ENCODE measurements at regions not wholly inside any gene's neighbourhood (a gene's known extent, or its start where the extent isn't known, plus 50 kb on each side); places are given as distances from the start of the nearest gene placed in this dataset.

DNA sequence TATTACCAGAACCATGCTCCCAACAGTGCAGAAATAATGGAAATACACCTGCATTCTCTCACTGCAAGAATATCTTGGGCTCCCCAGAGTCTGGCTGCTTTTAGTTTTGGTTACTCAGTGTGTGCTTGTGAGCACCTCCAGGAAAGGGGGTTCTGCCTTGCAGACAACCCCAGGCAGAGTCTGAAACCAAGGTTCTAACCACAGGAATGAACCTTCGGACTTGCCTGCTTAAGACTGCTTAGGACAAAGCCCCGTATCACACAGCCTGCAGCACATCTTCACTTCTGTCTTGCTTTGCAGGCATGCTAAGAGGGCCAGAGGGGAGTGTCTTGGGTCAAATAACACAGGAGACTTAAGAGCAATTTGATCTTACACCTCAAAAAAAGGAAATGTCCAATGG lies 94.8 kb upstream of the SPATA31C2 start:
- Histone ChIP-seq H3K4me3 (ENCODE audit: low read length) (no peak overlapping the region), H3K9me3 (ENCODE audit: control insufficient read depth, low read depth, low read length) (no peaks in the 10 kb centered on the region), H3K27me3 (ENCODE audit: control insufficient read depth, insufficient read depth, low read length) (no peaks in the 10 kb centered on the region), H3K36me3 (ENCODE audit: control insufficient read depth, insufficient read depth, low read length) (no peaks in the 10 kb centered on the region), H3K27ac (ENCODE audit: low read length) (no peak overlapping the region), H3K4me1 (ENCODE audit: control insufficient read depth, insufficient read depth, low read length) (no peaks in the 10 kb centered on the region)
- no CpG with 5 or more reads among the region's 2 CpGs for WGBS (ENCODE audit: insufficient coverage, low lambda C conversion rate)
- no peak for DNase-seq

DNA sequence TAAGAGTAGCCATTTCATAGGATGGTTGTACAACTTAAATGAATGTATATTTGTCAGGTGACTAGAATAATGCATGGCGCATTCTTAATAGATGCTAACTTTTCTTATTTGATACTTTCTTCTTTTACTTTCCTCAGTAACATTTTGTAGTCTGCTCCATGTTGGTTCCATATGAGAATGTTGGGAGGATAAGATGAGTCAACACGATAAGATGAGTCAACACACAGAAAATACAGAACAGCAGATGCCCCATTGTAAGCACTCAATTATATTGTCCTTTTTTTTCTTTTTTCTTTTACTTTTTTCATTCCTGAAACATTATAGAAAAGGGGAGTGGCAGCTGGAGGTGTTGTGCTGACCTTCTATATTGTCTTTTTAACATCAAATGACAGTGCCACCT lies 92.3 kb upstream of the SPATA31C2 start:
- DNase-seq, result no peak
- Histone ChIP-seq H3K36me3 (ENCODE audit: control insufficient read depth, insufficient read depth, low read length) (no peaks in the 10 kb centered on the region), H3K9me3 (ENCODE audit: control insufficient read depth, low read depth, low read length) (no peaks in the 10 kb centered on the region), H3K27me3 (ENCODE audit: control insufficient read depth, insufficient read depth, low read length) (no peaks in the 10 kb centered on the region), H3K27ac (ENCODE audit: low read length) (no peak overlapping the region), H3K4me1 (ENCODE audit: control insufficient read depth, insufficient read depth, low read length) (no peaks in the 10 kb centered on the region), H3K4me3 (ENCODE audit: low read length) (no peak overlapping the region)
- 100% methylated on average over 1 of the region's 2 CpGs for WGBS (ENCODE audit: insufficient coverage, low lambda C conversion rate)

DNA sequence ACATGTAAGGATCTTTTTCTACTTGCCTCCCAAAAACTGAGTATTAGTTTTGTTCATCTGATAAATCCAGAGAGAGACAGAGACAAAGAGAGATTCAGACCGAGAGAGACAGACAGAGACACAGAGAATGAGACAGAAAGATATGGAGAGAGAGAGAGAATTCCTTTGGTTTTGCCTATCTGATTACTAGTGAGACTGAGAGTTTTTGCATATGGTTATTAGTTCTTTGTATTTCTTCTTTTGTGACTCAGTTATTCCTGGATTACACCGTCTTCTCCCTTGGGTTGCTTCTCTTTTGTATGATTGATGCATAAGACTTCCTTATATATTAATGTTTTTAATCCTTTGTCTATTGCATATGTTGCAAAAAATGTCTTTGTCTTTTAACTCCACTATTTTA lies 91.2 kb upstream of the SPATA31C2 start:
- Histone ChIP-seq H3K4me1 (ENCODE audit: control insufficient read depth, insufficient read depth, low read length) (no peaks in the 10 kb centered on the region), H3K27ac (ENCODE audit: low read length) (no peak overlapping the region), H3K9me3 (ENCODE audit: control insufficient read depth, low read depth, low read length) (no peaks in the 10 kb centered on the region), H3K27me3 (ENCODE audit: control insufficient read depth, insufficient read depth, low read length) (no peaks in the 10 kb centered on the region), H3K36me3 (ENCODE audit: control insufficient read depth, insufficient read depth, low read length) (no peaks in the 10 kb centered on the region), H3K4me3 (ENCODE audit: low read length) (no peak overlapping the region)
- DNase-seq, result no peak
- WGBS (ENCODE audit: insufficient coverage, low lambda C conversion rate), result 89% methylated on average over 1 of the region's 2 CpGs

DNA sequence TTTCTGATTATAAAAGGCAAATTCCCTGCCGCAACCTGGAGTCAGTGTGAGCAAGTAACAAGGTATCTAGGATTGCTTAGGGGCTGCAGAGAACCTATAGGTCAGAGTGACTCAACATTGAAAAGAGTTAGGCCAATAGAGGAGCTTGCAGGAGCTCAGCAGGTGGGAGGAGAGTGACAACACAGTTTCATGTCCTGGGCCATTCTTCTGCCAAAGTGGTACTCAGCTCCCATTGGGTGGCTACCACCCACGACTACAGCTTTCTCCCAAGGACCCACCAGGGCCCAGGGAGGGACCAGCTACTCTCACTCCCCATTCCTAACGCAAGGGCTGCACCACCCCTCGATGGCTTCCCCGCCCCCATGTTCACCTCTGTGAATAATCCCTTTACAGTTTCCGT lies 86.7 kb upstream of the SPATA31C2 start:
- Histone ChIP-seq H3K36me3 (ENCODE audit: control insufficient read depth, insufficient read depth, low read length) (no peaks in the 10 kb centered on the region), H3K4me1 (ENCODE audit: control insufficient read depth, insufficient read depth, low read length) (no peaks in the 10 kb centered on the region), H3K27ac (ENCODE audit: low read length) (no peak overlapping the region), H3K4me3 (ENCODE audit: low read length) (no peak overlapping the region), H3K9me3 (ENCODE audit: control insufficient read depth, low read depth, low read length) (no peaks in the 10 kb centered on the region), H3K27me3 (ENCODE audit: control insufficient read depth, insufficient read depth, low read length) (no peaks in the 10 kb centered on the region)
- no peak for DNase-seq
- WGBS (ENCODE audit: insufficient coverage, low lambda C conversion rate), result no CpG with 5 or more reads among the region's 6 CpGs

DNA sequence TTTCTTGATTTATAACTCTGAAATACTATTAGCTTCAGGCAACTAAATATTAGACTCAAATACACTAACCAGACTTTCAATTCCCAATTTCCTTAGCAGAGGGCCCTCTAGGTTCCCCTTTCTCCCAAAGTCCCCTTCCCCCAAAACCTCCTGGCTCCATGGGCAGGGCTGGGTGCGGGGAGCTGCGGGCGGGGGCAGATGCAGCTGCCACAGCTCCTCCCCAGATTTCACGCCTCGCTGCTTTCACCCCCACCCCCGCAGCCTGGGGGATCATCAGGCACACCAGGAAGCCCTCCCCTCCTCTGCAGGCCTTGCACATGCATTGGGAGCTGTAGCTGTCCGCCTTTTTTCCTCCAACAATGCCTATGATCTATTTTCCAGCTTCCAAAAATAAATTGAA lies 82.8 kb upstream of the SPATA31C2 start:
- Histone ChIP-seq H3K36me3 (ENCODE audit: control insufficient read depth, insufficient read depth, low read length) (no peaks in the 10 kb centered on the region), H3K27me3 (ENCODE audit: control insufficient read depth, insufficient read depth, low read length) (no peaks in the 10 kb centered on the region), H3K9me3 (ENCODE audit: control insufficient read depth, low read depth, low read length) (no peaks in the 10 kb centered on the region), H3K4me1 (ENCODE audit: control insufficient read depth, insufficient read depth, low read length) (no peaks in the 10 kb centered on the region), H3K4me3 (ENCODE audit: low read length) (no peak overlapping the region), H3K27ac (ENCODE audit: low read length) (no peak overlapping the region)
- no peak for DNase-seq
- WGBS (ENCODE audit: insufficient coverage, low lambda C conversion rate), result no CpG with 5 or more reads among the region's 7 CpGs

DNA sequence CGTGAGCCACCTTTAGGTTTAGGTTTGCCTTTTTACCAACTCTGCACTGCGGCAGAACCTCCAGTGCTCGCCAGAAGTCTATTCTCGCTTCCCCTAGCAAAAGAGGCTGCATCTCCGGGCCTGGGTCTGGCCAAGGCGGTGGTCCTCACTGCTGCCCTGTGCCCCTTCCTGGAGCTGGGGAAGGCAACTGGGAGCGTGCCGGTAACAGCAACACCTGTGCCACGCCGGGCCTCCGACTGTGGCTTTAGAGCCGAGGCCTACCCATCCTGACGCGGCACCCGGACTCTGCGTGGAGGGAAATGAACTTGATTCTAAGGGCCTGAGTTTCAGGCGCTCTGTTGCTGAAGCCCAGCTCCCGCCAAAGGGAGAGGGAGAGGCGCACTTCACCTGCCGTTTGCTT lies 82.4 kb upstream of the SPATA31C2 start:
- Histone ChIP-seq H3K4me1 (ENCODE audit: control insufficient read depth, insufficient read depth, low read length) (no peaks in the 10 kb centered on the region), H3K36me3 (ENCODE audit: control insufficient read depth, insufficient read depth, low read length) (no peaks in the 10 kb centered on the region), H3K27me3 (ENCODE audit: control insufficient read depth, insufficient read depth, low read length) (no peaks in the 10 kb centered on the region), H3K4me3 (ENCODE audit: low read length) (no peak overlapping the region), H3K27ac (ENCODE audit: low read length) (no peak overlapping the region), H3K9me3 (ENCODE audit: control insufficient read depth, low read depth, low read length) (no peaks in the 10 kb centered on the region)
- no CpG with 5 or more reads among the region's 20 CpGs for WGBS (ENCODE audit: insufficient coverage, low lambda C conversion rate)
- no peak for DNase-seq

DNA sequence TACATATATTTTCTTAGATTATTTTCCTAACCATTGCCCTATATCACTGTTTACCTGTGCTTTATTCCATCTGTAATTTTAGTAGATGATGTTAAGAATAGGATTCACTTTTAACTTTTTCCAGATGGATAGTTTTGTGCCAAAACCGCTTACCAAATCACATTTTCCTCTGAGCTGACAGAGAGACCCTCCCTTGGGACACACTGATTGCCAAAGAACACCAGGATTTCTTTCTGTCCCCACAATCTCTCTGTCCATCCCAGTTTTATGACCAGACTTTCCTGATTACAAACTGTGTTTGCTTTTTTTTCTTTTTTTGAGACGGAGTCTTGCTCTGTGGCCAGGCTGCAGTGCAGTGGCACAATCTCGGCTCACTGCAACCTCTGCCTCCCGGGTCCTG lies 81.3 kb upstream of the SPATA31C2 start:
- no CpG with 5 or more reads among the region's 4 CpGs for WGBS (ENCODE audit: insufficient coverage, low lambda C conversion rate)
- H3K4me3 ChIP-seq (ENCODE audit: low read length), result no peak overlapping the region
- H3K27ac ChIP-seq (ENCODE audit: low read length), result no peak overlapping the region
- DNase-seq, result no peak
- no peaks in the 10 kb centered on the region for H3K27me3 ChIP-seq (ENCODE audit: control insufficient read depth, insufficient read depth, low read length)
- no peaks in the 10 kb centered on the region for H3K36me3 ChIP-seq (ENCODE audit: control insufficient read depth, insufficient read depth, low read length)
- H3K9me3 ChIP-seq (ENCODE audit: control insufficient read depth, low read depth, low read length), result no peaks in the 10 kb centered on the region
- H3K4me1 ChIP-seq (ENCODE audit: control insufficient read depth, insufficient read depth, low read length), result no peaks in the 10 kb centered on the region

DNA sequence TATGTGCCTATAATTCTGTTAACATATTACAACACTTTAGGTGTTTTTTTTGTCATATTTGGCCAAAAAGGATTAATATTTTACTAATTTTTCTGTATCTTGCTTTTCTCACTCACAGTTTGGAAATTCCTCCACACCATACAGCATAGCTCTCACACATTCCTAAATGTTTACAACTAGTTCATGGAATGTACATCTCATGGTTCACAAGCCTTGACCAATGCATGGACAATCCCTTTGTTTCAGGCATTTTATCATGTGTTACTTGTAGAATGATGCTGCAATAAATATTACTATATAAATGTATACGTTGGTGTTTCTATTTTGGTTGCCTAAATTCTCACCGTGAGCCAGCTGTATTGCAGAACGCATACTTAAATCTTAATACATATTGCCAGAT lies 80.5 kb upstream of the SPATA31C2 start:
- Histone ChIP-seq H3K4me1 (ENCODE audit: control insufficient read depth, insufficient read depth, low read length) (no peaks in the 10 kb centered on the region), H3K36me3 (ENCODE audit: control insufficient read depth, insufficient read depth, low read length) (no peaks in the 10 kb centered on the region), H3K27ac (ENCODE audit: low read length) (no peak overlapping the region), H3K9me3 (ENCODE audit: control insufficient read depth, low read depth, low read length) (no peaks in the 10 kb centered on the region), H3K4me3 (ENCODE audit: low read length) (no peak overlapping the region), H3K27me3 (ENCODE audit: control insufficient read depth, insufficient read depth, low read length) (no peaks in the 10 kb centered on the region)
- DNase-seq, result no peak
- no CpG with 5 or more reads among the region's 3 CpGs for WGBS (ENCODE audit: insufficient coverage, low lambda C conversion rate)

DNA sequence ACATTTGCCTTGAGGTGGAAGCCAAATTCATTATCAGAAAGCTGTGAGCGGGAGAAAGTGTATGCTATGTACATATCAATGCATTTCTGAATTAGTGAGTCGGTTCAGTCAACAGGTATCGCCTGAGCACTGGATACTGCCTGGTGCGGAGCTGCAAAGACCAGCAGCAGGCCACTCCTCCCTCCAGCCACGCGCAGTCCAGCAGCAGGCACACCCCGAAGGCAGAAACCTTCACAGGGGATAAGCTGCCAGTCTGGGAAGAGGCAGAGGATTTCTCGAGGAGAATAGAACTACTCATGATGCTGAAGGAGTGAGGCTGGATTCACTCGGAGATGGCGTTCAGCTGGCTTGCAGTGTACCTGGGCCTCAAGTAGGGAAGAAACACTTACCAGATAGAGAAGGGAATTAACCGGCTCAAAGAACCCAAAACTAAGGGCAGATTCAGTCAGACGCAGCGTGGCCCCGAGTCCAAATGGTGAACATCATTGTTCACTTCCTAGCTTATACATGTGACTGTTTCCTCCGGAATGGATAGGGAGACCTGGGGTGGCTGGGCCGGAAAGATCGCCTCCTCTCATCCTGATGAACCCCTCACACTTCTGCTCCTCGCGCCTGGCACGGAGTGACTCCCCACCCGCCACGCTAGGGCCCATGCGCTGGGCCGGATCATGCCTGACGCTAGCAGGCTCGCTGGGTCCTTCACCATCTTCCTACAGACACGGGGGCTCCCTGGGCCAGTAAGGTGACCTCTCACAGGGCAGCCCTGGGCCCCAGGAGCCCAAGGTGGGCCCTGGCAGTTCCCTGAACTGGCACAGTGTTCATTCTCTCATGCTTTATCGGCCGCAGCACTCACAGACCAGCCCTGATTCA lies 78.1 kb upstream of the SPATA31C2 start:
- Histone ChIP-seq H3K4me3 (ENCODE audit: low read length) (no peak overlapping the region), H3K9me3 (ENCODE audit: control insufficient read depth, low read depth, low read length) (no peaks in the 10 kb centered on the region), H3K4me1 (ENCODE audit: control insufficient read depth, insufficient read depth, low read length) (no peaks in the 10 kb centered on the region), H3K36me3 (ENCODE audit: control insufficient read depth, insufficient read depth, low read length) (no peaks in the 10 kb centered on the region), H3K27me3 (ENCODE audit: control insufficient read depth, insufficient read depth, low read length) (no peaks in the 10 kb centered on the region), H3K27ac (ENCODE audit: low read length) (no peak overlapping the region)
- DNase-seq, result no peak
- WGBS (ENCODE audit: insufficient coverage, low lambda C conversion rate), result 83% methylated on average over 1 of the region's 29 CpGs

DNA sequence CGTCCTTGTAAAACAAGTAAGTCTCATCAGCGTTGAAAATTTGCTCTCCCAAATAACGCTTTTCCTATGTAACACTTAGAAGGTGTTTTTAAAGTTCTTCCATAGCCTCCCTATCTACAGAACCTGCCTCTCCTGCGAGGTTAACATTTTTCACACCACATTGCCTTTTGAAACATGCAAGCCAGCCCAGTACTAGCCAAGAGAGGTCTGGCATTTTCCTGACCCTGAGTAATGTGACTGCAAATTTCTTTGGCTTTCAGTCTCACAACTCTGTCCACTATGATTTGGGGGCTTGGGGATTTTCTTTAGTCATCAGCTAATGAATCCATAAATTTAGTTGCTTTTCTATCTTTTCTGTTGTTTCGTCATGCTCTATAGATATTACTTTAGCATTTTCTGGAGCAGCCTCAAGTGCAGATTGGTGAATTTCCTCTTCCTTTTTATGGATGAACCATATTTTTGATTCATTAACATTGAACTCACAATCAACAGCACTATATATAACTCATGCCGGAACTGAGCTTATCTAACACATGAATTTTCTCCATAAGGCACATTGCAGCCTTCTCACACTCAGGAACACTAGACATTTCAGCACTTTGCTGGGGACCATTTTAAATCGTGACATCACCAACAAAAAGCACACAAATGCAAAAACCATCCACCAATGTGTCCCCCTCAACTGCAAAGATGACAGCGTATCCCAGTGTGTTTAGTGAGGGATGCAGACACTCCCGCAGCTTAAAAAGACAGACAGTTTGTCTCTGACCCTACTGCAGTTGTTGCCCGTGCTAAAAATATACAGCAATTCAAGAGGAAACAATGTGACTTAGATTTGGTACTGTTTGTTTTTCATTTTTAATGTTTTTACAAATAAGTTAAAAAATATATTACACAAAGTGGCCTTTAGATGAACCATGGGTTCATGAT lies 77.2 kb upstream of the SPATA31C2 start:
- H3K4me1 ChIP-seq (ENCODE audit: control insufficient read depth, insufficient read depth, low read length), result no peaks in the 10 kb centered on the region
- no peak for DNase-seq
- WGBS (ENCODE audit: insufficient coverage, low lambda C conversion rate), result 72% methylated on average over 3 of the region's 10 CpGs
- H3K36me3 ChIP-seq (ENCODE audit: control insufficient read depth, insufficient read depth, low read length), result no peaks in the 10 kb centered on the region
- H3K27me3 ChIP-seq (ENCODE audit: control insufficient read depth, insufficient read depth, low read length), result no peaks in the 10 kb centered on the region
- no peak overlapping the region for H3K4me3 ChIP-seq (ENCODE audit: low read length)
- H3K27ac ChIP-seq (ENCODE audit: low read length), result no peak overlapping the region
- H3K9me3 ChIP-seq (ENCODE audit: control insufficient read depth, low read depth, low read length), result no peaks in the 10 kb centered on the region
